NB4 (cell line): ENCODE measurements at regions not wholly inside any gene's neighbourhood (a gene's known extent, or its start where the extent isn't known, plus 50 kb on each side); places are given as distances from the start of the nearest gene placed in this dataset.

Experiments
- DNase-seq: peaks from one replicate; pipeline ENCODE4 v3.0.0; 2010; ENCODE audit warnings: low read depth
- H3K4me3 ChIP-seq: one replicate; pipeline ENCODE4 v1.5.1; 2011; ENCODE audit warnings: mild to moderate bottlenecking, low read depth, low read length, moderate library complexity
- MYC ChIP-seq: IDR thresholded peaks from 2 replicates; pipeline ENCODE4 v1.6.1; 2011; ENCODE audit warnings: low read depth, low read length
- POLR2A ChIP-seq: IDR thresholded peaks from 2 replicates; pipeline ENCODE4 v1.6.1; 2011; ENCODE audit warnings: mild to moderate bottlenecking; ENCODE audit not compliant: insufficient read length; ENCODE audit errors: extremely low read depth
- TF ChIP-seq, protein P1 (sequence below): IDR thresholded peaks from 2 replicates; pipeline ENCODE4 v1.6.1; 2011; ENCODE audit warnings: low read depth, low read length
- TF ChIP-seq, protein P2 (sequence below): IDR thresholded peaks from one replicate; pipeline ENCODE4 v1.5.1; 2012; ENCODE audit warnings: low read depth, low read length

DNA sequence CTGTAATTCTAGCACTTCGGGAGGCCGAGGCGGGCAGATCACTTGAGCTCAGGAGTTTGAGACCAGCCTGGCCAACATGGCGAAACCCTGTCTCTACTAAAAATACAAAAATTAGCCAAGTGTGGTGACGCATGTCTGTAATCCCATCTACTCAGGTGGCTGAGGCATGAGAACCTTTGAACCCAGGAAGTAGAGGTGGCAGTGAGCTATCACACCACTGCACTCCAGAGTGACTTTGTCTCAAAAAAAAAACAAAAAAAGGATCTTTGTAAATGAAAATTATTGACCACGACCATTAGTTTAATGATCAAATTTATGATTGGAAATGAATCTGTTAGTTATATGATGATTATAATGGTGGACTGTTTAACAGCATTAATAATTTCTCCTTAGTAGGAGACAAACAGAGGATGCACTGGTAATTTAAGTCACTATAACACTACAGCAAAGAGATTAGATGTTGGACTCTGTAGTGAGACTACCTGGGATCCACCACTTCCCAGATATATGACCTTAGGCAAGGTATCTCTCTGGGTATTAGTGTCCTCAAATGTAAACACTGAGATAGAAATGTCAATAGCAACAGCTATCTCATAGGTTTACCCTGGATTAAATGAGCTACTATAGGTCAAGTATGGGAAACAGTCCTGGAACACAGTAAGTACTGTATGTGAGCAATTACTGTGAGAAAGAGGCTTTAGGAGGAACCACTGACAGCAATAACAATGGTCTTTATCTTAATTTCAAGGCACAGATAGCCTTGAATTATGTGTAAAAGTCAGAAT is 214.7 kb downstream of the NOVA1 start:
- no peak for DNase-seq
- TF ChIP-seq MYC (no peak), POLR2A (no peak)
- TF ChIP-seq, protein P1, sequence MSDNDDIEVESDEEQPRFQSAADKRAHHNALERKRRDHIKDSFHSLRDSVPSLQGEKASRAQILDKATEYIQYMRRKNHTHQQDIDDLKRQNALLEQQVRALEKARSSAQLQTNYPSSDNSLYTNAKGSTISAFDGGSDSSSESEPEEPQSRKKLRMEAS = no peak
- TF ChIP-seq, protein P2, sequence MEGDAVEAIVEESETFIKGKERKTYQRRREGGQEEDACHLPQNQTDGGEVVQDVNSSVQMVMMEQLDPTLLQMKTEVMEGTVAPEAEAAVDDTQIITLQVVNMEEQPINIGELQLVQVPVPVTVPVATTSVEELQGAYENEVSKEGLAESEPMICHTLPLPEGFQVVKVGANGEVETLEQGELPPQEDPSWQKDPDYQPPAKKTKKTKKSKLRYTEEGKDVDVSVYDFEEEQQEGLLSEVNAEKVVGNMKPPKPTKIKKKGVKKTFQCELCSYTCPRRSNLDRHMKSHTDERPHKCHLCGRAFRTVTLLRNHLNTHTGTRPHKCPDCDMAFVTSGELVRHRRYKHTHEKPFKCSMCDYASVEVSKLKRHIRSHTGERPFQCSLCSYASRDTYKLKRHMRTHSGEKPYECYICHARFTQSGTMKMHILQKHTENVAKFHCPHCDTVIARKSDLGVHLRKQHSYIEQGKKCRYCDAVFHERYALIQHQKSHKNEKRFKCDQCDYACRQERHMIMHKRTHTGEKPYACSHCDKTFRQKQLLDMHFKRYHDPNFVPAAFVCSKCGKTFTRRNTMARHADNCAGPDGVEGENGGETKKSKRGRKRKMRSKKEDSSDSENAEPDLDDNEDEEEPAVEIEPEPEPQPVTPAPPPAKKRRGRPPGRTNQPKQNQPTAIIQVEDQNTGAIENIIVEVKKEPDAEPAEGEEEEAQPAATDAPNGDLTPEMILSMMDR = no peak
- H3K4me3 ChIP-seq = no peak overlapping the region

DNA sequence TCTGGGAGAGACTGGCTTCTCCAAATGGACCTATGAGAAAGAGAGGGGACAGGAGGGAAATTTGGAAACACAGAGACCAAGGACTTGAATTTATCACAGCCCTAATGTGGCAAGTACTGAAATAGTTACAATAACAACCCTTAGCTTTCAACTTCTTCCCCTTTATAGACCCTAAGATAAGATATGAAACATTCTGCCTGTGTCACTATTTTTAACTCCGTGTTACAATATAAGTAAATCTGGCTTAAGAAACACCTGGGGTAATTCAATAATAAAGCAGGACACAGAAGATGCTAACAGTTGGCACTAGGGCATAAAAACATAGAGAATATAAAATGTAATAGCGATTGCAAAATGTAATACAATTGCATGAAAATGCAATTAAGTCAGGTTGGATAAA is 216.4 kb downstream of the NOVA1 start:
- no peak overlapping the region for H3K4me3 ChIP-seq
- TF ChIP-seq, protein P2 = no peak

DNA sequence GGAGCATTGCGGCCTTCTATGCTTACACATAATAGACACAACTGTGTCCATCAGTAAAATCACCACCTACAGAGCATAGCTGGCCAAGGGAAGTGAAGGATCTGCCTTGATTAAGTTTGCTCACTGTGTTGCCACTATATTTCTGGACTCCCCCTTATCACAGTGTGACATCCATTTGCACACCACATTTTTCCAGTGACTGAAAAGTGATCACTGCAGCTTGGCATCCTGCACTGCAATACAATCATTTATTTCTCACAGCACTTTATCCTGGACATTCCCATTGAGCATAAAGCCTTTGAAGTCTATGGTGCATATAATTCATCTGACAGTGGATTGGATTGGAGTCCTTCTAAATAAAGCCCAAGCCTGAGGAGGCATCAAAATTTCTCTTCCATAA is 217.2 kb downstream of the NOVA1 start:
- TF ChIP-seq POLR2A (no peak), MYC (no peak)
- TF ChIP-seq, protein P1 = no peak
- TF ChIP-seq, protein P2 = no peak
- no peak for DNase-seq
- H3K4me3 ChIP-seq = no peak overlapping the region

More for the DNA sequence above, 216.4 kb downstream of the NOVA1 start:
- no peak for DNase-seq

DNA sequence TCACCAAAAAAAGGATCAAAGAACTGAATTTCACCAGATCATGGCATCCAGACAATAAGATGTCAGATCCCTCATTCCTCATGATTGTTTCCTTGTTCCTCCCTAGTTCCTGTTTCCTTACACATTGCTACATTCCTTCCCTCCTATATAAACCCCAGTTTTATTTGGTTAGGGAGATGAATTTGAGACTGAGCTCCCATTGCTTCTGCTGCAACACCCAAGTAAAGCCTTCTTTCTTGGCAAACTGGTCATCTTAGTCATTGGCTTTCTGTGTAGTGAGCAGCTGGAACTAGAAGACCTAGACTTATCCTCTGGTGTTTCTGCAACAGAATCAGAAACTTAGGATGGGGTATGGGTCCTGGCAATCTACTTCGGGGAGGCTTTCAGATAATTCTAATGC is 217.9 kb downstream of the NOVA1 start:
- no peak for DNase-seq
- no peak overlapping the region for H3K4me3 ChIP-seq
- TF ChIP-seq, protein P2 = no peak
- no peak for TF ChIP-seq MYC
- TF ChIP-seq, protein P1 = no peak
- TF ChIP-seq POLR2A = no peak

DNA sequence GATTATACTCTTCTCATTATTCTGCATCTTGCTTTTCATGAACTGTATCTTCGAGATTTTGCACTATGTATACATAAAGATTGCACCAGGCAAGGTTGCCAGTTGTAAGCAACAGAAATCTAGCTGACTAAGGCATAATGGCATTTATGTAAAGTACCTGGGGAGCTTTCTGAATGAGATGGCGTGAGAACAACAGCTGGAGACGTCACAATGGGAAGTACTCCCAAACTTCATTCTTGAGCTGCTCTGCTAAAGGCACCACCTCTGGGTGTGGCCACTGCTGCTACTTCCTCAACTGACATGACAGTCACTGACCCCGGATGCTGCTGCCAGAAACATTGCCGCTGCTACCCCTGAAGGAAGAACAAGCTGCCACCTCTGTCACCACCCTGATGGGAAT is 220.7 kb downstream of the NOVA1 start:
- DNase-seq = peak; percentile 35
- H3K4me3 ChIP-seq = no peak overlapping the region
- TF ChIP-seq, protein P2 = no peak
- TF ChIP-seq, protein P1 = no peak
- no peak for TF ChIP-seq MYC
- TF ChIP-seq POLR2A = no peak

DNA sequence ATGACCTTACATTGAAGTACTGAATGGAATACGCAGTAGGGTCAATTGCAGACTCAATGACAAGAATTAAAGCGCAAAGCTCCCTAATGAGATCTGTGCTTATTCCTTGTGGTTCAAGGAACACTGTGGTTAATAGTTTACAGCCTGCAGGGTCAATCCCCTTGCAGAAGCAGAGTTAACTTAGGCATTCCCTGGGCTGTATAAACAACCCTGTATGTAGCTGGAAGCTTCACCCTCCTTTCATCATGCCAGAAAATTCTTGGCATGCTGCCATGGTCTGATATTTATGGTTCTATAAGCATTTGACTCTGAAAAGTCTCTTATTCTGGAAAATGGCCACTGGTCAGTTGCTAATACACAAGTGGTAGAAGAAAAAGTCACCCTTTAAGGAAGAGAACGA is 227.7 kb downstream of the NOVA1 start:
- DNase-seq = no peak
- TF ChIP-seq MYC = no peak
- TF ChIP-seq, protein P1 = no peak
- no peak for TF ChIP-seq POLR2A
- TF ChIP-seq, protein P2 = no peak
- no peak overlapping the region for H3K4me3 ChIP-seq
